ENCODE measurements at regions not wholly inside any gene's neighbourhood (a gene's known extent, or its start where the extent isn't known, plus 50 kb on each side); places are given as distances from the start of the nearest gene placed in this dataset.
"Not testable (repeated sequence)": the region's sequence is repeated elsewhere in the genome, so short reads cannot be mapped to it uniquely, and the experiment has no call there.

DNA sequence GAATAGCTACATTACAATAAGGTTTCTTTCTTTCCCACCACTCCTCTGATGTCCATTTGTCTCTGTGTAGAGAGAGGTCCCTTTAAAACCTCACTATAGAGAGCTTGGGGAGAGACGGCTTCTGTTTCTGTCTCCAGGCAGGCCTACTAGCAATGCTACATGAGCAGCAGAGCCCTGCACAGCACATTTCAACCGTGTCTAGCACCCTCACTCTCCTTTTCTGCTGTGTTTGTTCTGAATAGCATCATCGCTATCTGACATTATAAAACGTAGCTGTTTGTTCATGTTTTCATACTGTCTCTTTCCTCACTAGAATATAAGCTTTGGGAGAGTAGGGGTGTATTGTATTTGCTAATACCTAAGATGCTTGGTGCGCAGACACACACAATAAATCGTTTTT, 487.8 kb upstream of the DPP6 start:
- Histone ChIP-seq H3K36me3 (ENCODE audit: insufficient read depth, low read length) (no peaks in the 10 kb centered on the region), H3K79me2 (ENCODE audit: insufficient read depth, low read length) (no peaks in the 10 kb centered on the region), H3K4me2 (ENCODE audit: low read length) (no peak overlapping the region), H4K20me1 (ENCODE audit: insufficient read depth, low read length) (no peaks in the 10 kb centered on the region), H3K4me1 (ENCODE audit: insufficient read depth, low read length) (no peaks in the 10 kb centered on the region), H3K9ac (ENCODE audit: low read length) (no peak overlapping the region), H3K27me3 (ENCODE audit: insufficient read depth, low read length) (no peaks in the 10 kb centered on the region), H3K27ac (ENCODE audit: low read depth, low read length) (no peak overlapping the region), H2AFZ (ENCODE audit: low read depth, low read length) (no peak overlapping the region), H3K9me3 (ENCODE audit: insufficient read depth, low read depth, low read length) (peaks cover 12% of the 10 kb centered on the region), H3K4me3 (ENCODE audit: insufficient read depth, low read depth, low read length) (no peak overlapping the region)
- no peak for TF ChIP-seq EZH2 (IDR thresholded peaks at IDR 0.05; ENCODE audit: insufficient read depth, low read length)
- TF ChIP-seq, protein P1, sequence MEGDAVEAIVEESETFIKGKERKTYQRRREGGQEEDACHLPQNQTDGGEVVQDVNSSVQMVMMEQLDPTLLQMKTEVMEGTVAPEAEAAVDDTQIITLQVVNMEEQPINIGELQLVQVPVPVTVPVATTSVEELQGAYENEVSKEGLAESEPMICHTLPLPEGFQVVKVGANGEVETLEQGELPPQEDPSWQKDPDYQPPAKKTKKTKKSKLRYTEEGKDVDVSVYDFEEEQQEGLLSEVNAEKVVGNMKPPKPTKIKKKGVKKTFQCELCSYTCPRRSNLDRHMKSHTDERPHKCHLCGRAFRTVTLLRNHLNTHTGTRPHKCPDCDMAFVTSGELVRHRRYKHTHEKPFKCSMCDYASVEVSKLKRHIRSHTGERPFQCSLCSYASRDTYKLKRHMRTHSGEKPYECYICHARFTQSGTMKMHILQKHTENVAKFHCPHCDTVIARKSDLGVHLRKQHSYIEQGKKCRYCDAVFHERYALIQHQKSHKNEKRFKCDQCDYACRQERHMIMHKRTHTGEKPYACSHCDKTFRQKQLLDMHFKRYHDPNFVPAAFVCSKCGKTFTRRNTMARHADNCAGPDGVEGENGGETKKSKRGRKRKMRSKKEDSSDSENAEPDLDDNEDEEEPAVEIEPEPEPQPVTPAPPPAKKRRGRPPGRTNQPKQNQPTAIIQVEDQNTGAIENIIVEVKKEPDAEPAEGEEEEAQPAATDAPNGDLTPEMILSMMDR (IDR thresholded peaks at IDR 0.05; ENCODE audit: insufficient read depth, low read depth, low read length): no peak
- Mint-ChIP-seq H3K27ac (ENCODE audit: unreplicated experiment) (no peak overlapping the region), H3K4me1 (ENCODE audit: low read depth, unreplicated experiment) (no peaks in the 10 kb centered on the region), H3K27me3 (ENCODE audit: low read depth, unreplicated experiment) (no peaks in the 10 kb centered on the region), H3K36me3 (ENCODE audit: low read depth, unreplicated experiment) (no peaks in the 10 kb centered on the region), H3K4me3 (ENCODE audit: unreplicated experiment) (no peak overlapping the region), H3K9me3 (ENCODE audit: unreplicated experiment) (peaks cover 21% of the 10 kb centered on the region)
- no peak for FAIRE-seq
- no peak for DNase-seq (ENCODE audit: low read depth)

DNA sequence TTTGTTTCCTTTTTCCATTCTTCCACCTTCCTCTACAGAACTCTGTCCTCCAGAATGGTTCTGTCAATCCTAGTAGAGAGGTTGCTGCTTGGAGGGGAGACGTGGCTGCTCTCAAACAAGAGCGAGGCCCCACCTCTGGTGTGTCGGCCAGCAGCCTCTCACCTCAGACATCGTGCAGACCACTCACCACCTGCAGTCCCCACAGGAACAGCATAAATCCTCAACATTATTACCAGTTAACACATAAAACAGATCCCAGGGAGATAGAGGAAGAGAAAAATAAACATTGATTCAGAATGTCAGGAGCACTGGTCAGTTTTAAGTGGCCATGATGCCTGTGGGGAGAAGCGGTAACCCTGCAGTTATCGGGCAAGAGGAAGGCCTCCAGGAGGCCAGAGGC, 485.9 kb upstream of the DPP6 start:
- Histone ChIP-seq H3K4me3 (ENCODE audit: insufficient read depth, low read depth, low read length) (no peak overlapping the region), H3K27ac (ENCODE audit: low read depth, low read length) (no peak overlapping the region), H3K9ac (ENCODE audit: low read length) (no peak overlapping the region), H3K9me3 (ENCODE audit: insufficient read depth, low read depth, low read length) (peaks cover 12% of the 10 kb centered on the region), H3K27me3 (ENCODE audit: insufficient read depth, low read length) (no peaks in the 10 kb centered on the region), H3K36me3 (ENCODE audit: insufficient read depth, low read length) (no peaks in the 10 kb centered on the region), H3K4me1 (ENCODE audit: insufficient read depth, low read length) (no peaks in the 10 kb centered on the region), H3K79me2 (ENCODE audit: insufficient read depth, low read length) (no peaks in the 10 kb centered on the region), H2AFZ (ENCODE audit: low read depth, low read length) (no peak overlapping the region), H4K20me1 (ENCODE audit: insufficient read depth, low read length) (no peaks in the 10 kb centered on the region), H3K4me2 (ENCODE audit: low read length) (no peak overlapping the region)
- Mint-ChIP-seq H3K36me3 (ENCODE audit: low read depth, unreplicated experiment) (no peaks in the 10 kb centered on the region), H3K4me3 (ENCODE audit: unreplicated experiment) (no peak overlapping the region), H3K27me3 (ENCODE audit: low read depth, unreplicated experiment) (no peaks in the 10 kb centered on the region), H3K9me3 (ENCODE audit: unreplicated experiment) (peaks cover 24% of the 10 kb centered on the region), H3K4me1 (ENCODE audit: low read depth, unreplicated experiment) (no peaks in the 10 kb centered on the region), H3K27ac (ENCODE audit: unreplicated experiment) (no peak overlapping the region)
- TF ChIP-seq EZH2 (IDR thresholded peaks at IDR 0.05; ENCODE audit: insufficient read depth, low read length): no peak
- TF ChIP-seq, protein P1 (IDR thresholded peaks at IDR 0.05; ENCODE audit: insufficient read depth, low read depth, low read length): no peak
- no peak for FAIRE-seq
- no peak for DNase-seq (ENCODE audit: low read depth)

DNA sequence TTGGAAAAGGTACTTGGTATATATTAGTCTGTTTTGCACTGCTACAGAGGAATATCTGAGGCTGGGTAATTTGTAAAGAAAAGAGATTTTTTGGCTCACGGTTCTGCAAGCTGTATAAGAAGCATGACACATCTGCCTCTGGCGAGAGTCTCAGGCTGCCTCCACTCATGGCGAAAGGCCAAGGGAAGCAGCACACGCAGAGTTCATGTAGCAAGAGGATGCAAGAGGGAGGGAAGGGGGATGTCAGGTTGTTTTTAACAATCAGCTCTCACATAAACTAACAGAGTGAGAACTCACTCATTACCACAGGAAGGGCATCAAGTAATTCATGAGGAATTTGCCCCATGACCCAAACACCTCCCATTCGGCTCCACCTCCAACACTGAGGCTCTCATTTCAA, 484.8 kb upstream of the DPP6 start:
- H3K4me3 Mint-ChIP-seq (ENCODE audit: unreplicated experiment): no peak overlapping the region
- H3K9me3 Mint-ChIP-seq (ENCODE audit: unreplicated experiment): peaks cover 23% of the 10 kb centered on the region
- no peaks in the 10 kb centered on the region for H3K36me3 ChIP-seq (ENCODE audit: insufficient read depth, low read length)
- peaks cover 15% of the 10 kb centered on the region for H3K9me3 ChIP-seq (ENCODE audit: insufficient read depth, low read depth, low read length)
- no peaks in the 10 kb centered on the region for H3K27me3 ChIP-seq (ENCODE audit: insufficient read depth, low read length)
- no peaks in the 10 kb centered on the region for H3K79me2 ChIP-seq (ENCODE audit: insufficient read depth, low read length)
- H3K4me1 ChIP-seq (ENCODE audit: insufficient read depth, low read length): no peaks in the 10 kb centered on the region
- H3K9ac ChIP-seq (ENCODE audit: low read length): no peak overlapping the region
- H3K27ac Mint-ChIP-seq (ENCODE audit: unreplicated experiment): no peak overlapping the region
- H2AFZ ChIP-seq (ENCODE audit: low read depth, low read length): no peak overlapping the region
- H3K4me1 Mint-ChIP-seq (ENCODE audit: low read depth, unreplicated experiment): no peaks in the 10 kb centered on the region
- no peak for DNase-seq (ENCODE audit: low read depth)
- no peak for TF ChIP-seq EZH2 (IDR thresholded peaks at IDR 0.05; ENCODE audit: insufficient read depth, low read length)
- TF ChIP-seq, protein P1 (IDR thresholded peaks at IDR 0.05; ENCODE audit: insufficient read depth, low read depth, low read length): no peak
- H3K4me3 ChIP-seq (ENCODE audit: insufficient read depth, low read depth, low read length): no peak overlapping the region
- no peaks in the 10 kb centered on the region for H4K20me1 ChIP-seq (ENCODE audit: insufficient read depth, low read length)
- H3K36me3 Mint-ChIP-seq (ENCODE audit: low read depth, unreplicated experiment): no peaks in the 10 kb centered on the region
- H3K4me2 ChIP-seq (ENCODE audit: low read length): no peak overlapping the region
- no peaks in the 10 kb centered on the region for H3K27me3 Mint-ChIP-seq (ENCODE audit: low read depth, unreplicated experiment)
- H3K27ac ChIP-seq (ENCODE audit: low read depth, low read length): no peak overlapping the region
- FAIRE-seq: no peak

DNA sequence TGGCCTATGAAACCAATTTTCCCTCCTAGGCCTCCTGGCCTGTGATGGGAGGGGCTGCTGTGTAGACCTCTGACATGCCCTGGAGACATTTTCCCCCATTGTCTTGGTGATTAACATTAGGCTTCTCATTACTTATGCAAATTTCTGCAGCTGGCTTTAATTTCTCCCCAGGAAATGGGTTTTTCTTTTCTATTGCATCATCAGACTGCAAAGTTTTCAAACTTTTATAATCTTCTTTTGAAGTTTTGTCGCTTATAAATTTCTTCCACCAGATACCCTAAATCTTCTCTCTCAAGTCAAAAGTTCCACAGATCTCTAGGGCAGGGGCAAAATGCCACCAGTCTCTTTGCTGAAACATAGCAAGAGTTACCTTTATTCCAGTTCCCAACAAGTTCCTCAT, 482.7 kb upstream of the DPP6 start:
- peaks cover 19% of the 10 kb centered on the region for H3K9me3 Mint-ChIP-seq (ENCODE audit: unreplicated experiment)
- not testable (repeated sequence) for DNase-seq (ENCODE audit: low read depth); H4K20me1 ChIP-seq (ENCODE audit: insufficient read depth, low read length); H2AFZ ChIP-seq (ENCODE audit: low read depth, low read length); H3K4me1 ChIP-seq (ENCODE audit: insufficient read depth, low read length); H3K27me3 ChIP-seq (ENCODE audit: insufficient read depth, low read length); H3K27me3 Mint-ChIP-seq (ENCODE audit: low read depth, unreplicated experiment); H3K4me3 ChIP-seq (ENCODE audit: insufficient read depth, low read depth, low read length); H3K4me3 Mint-ChIP-seq (ENCODE audit: unreplicated experiment); H3K27ac Mint-ChIP-seq (ENCODE audit: unreplicated experiment); H3K4me1 Mint-ChIP-seq (ENCODE audit: low read depth, unreplicated experiment); H3K36me3 ChIP-seq (ENCODE audit: insufficient read depth, low read length); H3K27ac ChIP-seq (ENCODE audit: low read depth, low read length); H3K36me3 Mint-ChIP-seq (ENCODE audit: low read depth, unreplicated experiment); FAIRE-seq; H3K4me2 ChIP-seq (ENCODE audit: low read length); H3K9ac ChIP-seq (ENCODE audit: low read length); H3K79me2 ChIP-seq (ENCODE audit: insufficient read depth, low read length)
- peaks cover 10% of the 10 kb centered on the region for H3K9me3 ChIP-seq (ENCODE audit: insufficient read depth, low read depth, low read length)
